GM21825 (cell line): ENCODE measurements at regions not wholly inside any gene's neighbourhood (a gene's known extent, or its start where the extent isn't known, plus 50 kb on each side); places are given as distances from the start of the nearest gene placed in this dataset.

Experiments used
- ATAC-seq: cut with Tn5 transposase; IDR thresholded peaks from one replicate; pipeline ENCODE4 v1.9.1; 2021; ENCODE audit warnings: mild to moderate bottlenecking, moderate library complexity; ENCODE audit not compliant: unreplicated experiment

DNA sequence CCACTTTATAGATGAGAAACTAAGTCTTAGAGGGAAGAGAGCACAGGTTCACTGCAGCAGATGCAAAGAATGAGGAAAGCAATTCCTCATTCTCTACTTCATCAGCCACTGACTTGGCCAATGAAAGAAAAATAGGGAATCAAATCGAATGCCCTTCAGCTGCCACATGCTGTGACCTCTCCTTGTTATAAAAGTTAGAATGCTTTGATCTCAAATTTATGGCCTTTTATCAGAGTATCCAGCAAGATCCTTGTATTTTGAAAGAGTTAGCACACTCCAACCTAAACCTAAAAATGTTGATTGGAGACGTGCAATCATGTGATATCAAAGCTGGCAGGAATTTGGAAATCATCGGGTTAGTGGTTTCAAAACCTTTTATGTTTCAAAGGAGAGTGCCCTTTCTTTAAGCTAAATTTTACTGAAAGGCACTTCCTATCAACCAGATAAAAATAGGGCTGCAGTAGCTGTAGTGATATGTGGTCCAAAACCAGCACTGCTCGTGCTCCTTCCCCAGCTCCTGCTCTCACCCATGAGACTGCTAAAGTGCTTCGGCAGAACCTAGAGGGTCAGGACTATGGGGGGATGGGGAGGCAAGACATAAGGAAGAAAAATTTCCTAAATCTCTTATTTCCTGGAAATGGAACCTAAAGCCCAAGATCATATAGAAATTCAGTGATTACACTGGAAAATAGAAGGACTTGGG lies 617.0 kb downstream of the PYDC2 start:
- no peak for ATAC-seq

DNA sequence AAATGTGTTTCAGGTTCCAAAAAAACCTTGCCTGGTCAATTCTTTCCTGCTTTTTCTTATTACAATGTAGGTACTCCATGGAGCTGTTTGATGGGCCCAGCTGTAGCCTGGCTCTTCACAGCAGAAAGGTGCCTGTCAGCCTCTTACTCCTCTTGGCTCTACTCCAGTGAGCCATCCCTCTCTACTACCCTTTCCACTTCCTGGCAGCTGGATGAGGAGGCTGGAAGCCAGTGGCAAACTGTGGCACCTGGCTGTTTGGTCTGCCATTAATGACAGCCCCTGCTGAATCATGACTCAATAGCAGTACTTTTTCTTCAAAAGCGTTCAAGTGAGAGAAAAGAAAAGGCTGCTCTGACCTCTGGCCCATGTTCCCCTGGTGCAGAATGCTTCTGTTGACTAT lies 618.1 kb downstream of the PYDC2 start:
- no peak for ATAC-seq

DNA sequence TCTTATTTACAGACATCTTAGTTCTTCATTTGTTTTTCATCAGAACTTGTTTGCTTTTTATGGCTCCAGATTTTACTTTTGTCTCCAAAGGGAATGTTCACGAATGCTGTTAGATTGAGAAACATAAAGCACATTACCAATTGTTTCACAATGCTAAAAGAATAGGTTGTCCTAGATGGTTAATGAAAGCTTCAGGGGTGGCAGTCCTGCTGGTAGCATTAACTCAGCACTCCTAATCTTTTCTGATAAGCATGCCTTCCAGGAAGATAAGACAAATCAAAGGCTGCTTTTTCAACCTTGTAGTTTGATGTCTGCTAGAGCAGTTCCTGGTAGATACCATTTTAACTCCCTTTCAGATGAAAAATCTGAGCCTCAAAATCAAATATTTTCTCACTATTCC lies 619.4 kb downstream of the PYDC2 start:
- no peak for ATAC-seq

DNA sequence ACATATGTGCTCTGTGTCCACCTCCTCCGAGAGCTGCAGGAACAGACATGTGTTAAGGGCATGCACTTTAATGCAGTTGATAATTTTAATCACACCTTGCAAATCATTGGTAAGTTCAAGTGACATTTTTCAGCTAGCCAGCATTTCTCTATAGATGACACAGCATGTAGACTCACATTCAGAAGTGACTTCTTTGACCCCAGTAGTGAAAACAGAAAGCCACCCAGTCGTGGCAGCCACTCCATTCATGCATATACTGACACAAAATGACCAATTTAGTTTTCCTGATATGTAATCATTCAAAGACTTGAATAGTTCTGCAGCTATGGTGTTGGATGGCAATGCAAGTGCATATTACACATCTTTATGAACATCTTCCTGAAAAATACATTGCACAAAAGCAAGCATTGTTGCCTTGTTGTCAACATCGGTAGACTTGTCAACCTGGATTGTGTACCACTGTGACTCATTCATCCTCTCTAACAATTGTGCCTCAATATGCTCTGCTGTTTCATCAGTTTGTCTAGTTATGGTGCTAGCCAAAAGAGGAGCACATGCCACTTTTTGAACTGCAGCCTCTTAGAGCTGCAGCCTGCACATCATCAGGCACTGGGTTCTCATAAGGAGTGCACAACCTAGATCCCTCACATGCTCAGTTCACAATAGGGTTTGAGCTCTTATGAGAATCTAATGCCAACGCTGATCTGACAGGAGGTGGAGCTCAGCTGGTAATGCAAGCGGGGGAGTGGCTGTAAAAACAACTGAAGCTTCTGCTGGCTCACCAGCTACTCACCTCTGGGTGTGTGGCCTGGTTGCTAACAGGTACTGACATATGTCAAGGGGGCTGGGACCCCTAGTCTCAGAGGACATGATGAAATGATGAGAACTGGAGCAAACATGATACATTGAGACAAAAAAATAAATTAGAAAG lies 622.0 kb downstream of the PYDC2 start:
- ATAC-seq, result peak; percentile 94
